ENCODE measurements at regions not wholly inside any gene's neighbourhood (a gene's known extent, or its start where the extent isn't known, plus 50 kb on each side); places are given as distances from the start of the nearest gene placed in this dataset.

DNA sequence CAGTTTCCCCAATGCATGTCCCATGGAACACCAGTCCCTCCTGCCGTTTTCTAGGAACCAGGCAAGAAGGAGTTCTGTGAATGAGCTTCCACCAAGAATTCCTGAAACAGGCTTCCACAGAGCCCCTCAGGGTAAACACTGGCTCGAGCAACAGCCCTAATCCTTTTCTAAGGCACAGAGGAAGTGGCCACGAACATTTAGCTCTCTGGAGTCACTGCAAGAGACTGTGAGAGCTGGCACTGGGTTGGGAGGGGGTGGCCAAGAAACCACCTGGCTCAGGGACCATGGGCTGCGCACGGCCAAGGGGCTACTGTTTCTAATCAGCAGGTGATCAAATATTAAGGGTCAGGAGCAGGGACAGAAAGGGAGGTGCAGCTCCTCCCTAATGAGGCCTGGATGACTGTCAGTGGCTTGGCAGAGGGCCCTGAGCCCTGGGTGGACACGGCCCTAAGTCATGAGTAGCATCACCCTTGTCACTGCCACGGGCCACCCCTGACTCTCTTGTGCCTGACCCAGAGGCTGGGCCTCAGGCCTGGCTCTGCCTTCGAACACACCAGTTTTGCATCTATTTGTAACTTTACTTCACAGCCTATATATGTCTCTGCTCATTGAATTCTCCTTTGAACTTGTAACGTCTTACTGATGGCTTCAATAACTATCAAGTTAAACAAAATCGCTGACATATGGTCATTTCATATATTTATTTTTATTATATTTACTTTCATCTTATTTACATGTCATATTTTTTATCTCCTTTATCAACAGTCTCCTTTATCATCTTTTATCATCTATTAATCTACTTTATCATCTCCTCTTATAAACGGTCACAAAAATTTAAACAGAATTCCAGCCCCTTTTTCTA, 154.0 kb downstream of the DICER1 start:
- BruUV-seq (replicated peaks): no TSS peak
- POLR2A ChIA-PET: no interaction called here
- H3K27ac ChIP-seq (ENCODE audit: low read length): no peak overlapping the region
- TF ChIP-seq, protein P1, sequence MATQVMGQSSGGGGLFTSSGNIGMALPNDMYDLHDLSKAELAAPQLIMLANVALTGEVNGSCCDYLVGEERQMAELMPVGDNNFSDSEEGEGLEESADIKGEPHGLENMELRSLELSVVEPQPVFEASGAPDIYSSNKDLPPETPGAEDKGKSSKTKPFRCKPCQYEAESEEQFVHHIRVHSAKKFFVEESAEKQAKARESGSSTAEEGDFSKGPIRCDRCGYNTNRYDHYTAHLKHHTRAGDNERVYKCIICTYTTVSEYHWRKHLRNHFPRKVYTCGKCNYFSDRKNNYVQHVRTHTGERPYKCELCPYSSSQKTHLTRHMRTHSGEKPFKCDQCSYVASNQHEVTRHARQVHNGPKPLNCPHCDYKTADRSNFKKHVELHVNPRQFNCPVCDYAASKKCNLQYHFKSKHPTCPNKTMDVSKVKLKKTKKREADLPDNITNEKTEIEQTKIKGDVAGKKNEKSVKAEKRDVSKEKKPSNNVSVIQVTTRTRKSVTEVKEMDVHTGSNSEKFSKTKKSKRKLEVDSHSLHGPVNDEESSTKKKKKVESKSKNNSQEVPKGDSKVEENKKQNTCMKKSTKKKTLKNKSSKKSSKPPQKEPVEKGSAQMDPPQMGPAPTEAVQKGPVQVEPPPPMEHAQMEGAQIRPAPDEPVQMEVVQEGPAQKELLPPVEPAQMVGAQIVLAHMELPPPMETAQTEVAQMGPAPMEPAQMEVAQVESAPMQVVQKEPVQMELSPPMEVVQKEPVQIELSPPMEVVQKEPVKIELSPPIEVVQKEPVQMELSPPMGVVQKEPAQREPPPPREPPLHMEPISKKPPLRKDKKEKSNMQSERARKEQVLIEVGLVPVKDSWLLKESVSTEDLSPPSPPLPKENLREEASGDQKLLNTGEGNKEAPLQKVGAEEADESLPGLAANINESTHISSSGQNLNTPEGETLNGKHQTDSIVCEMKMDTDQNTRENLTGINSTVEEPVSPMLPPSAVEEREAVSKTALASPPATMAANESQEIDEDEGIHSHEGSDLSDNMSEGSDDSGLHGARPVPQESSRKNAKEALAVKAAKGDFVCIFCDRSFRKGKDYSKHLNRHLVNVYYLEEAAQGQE (IDR thresholded peaks at IDR 0.05; ENCODE audit: insufficient read depth in 1 of 2, low read depth in 2 of 2, low read length in 1 of 2): no peak
- TF ChIP-seq POLR2AphosphoS5 (IDR thresholded peaks at IDR 0.05; ENCODE audit: low read depth, low read length): no peak
- TF ChIP-seq SIN3A (IDR thresholded peaks at IDR 0.05; ENCODE audit: borderline replicate concordance, insufficient read depth, low read depth, low read length): no peak
- TF ChIP-seq, protein P2, sequence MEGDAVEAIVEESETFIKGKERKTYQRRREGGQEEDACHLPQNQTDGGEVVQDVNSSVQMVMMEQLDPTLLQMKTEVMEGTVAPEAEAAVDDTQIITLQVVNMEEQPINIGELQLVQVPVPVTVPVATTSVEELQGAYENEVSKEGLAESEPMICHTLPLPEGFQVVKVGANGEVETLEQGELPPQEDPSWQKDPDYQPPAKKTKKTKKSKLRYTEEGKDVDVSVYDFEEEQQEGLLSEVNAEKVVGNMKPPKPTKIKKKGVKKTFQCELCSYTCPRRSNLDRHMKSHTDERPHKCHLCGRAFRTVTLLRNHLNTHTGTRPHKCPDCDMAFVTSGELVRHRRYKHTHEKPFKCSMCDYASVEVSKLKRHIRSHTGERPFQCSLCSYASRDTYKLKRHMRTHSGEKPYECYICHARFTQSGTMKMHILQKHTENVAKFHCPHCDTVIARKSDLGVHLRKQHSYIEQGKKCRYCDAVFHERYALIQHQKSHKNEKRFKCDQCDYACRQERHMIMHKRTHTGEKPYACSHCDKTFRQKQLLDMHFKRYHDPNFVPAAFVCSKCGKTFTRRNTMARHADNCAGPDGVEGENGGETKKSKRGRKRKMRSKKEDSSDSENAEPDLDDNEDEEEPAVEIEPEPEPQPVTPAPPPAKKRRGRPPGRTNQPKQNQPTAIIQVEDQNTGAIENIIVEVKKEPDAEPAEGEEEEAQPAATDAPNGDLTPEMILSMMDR (IDR thresholded peaks at IDR 0.05): no peak
- TF ChIP-seq TCF7L2 (IDR thresholded peaks at IDR 0.05; ENCODE audit: low read depth, low read length): no peak
- no peak overlapping the region for H3K4me3 ChIP-seq (ENCODE audit: low read depth in 2 of 2, low read length in 2 of 2)
- ATAC-seq: no peak
- no peaks in the 10 kb centered on the region for H3K36me3 ChIP-seq (ENCODE audit: control insufficient read depth, insufficient read depth, low read length)
- intact Hi-C loops (cut with micrococcal nuclease; ENCODE audit: unreplicated experiment): no loop called here
- no peaks in the 10 kb centered on the region for H3K4me1 ChIP-seq (ENCODE audit: control insufficient read depth, insufficient read depth, low read length)
- CTCF ChIA-PET: no interaction called here
- H3K9me3 ChIP-seq (ENCODE audit: control insufficient read depth, insufficient read depth, low read depth, low read length): no peaks in the 10 kb centered on the region
- in situ Hi-C loops (cut with HindIII; ENCODE audit: low pct_unique_long_range_greater_than_20kb, low sequenced_read_pairs): no loop called here
- H3K27me3 ChIP-seq (ENCODE audit: control insufficient read depth, insufficient read depth, low read length): no peaks in the 10 kb centered on the region
- no peak for DNase-seq (ENCODE audit: low read depth, low spot score)

DNA sequence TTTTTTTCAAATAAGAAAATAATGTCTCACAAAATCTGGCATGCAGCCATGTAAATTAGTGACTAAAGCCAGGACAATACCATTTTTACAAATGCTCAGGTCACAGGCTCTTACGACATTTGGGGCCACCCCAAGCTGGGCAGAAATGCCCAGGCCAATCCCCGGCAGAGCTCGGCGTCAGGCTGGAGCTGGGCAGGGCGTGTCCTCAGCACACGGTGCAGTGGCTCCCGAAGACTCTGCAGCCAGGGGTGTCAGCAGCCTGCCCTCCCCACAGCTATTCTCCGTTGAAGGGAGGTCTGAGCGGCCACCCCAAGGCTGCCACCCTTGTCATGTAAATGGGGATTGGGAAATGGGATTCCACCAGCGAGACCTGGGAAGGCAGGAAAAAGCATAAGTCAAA, 158.6 kb downstream of the DICER1 start:
- in situ Hi-C loops (cut with HindIII; ENCODE audit: low pct_unique_long_range_greater_than_20kb, low sequenced_read_pairs) (no loop called here), intact Hi-C loops (cut with micrococcal nuclease; ENCODE audit: unreplicated experiment) (no loop called here)
- DNase-seq (ENCODE audit: low read depth, low spot score) (no peak), ATAC-seq (no peak)
- no peaks in the 10 kb centered on the region for H3K36me3 ChIP-seq (ENCODE audit: control insufficient read depth, insufficient read depth, low read length)
- H3K27me3 ChIP-seq (ENCODE audit: control insufficient read depth, insufficient read depth, low read length): no peaks in the 10 kb centered on the region; the same call in 1 of the 2 replicates
- no peaks in the 10 kb centered on the region for H3K9me3 ChIP-seq (ENCODE audit: control insufficient read depth, insufficient read depth, low read depth, low read length)
- H3K4me1 ChIP-seq (ENCODE audit: control insufficient read depth, insufficient read depth, low read length): no peaks in the 10 kb centered on the region
- H3K27ac ChIP-seq (ENCODE audit: low read length): no peak overlapping the region
- ChIA-PET POLR2A (no interaction called here), CTCF (no interaction called here)
- no peak overlapping the region for H3K4me3 ChIP-seq (ENCODE audit: low read depth in 2 of 2, low read length in 2 of 2)
- no peak for TF ChIP-seq POLR2AphosphoS5 (IDR thresholded peaks at IDR 0.05; ENCODE audit: low read depth, low read length)
- TF ChIP-seq, protein P1 (IDR thresholded peaks at IDR 0.05; ENCODE audit: insufficient read depth in 1 of 2, low read depth in 2 of 2, low read length in 1 of 2): no peak
- TF ChIP-seq TCF7L2 (IDR thresholded peaks at IDR 0.05; ENCODE audit: low read depth, low read length): no peak
- TF ChIP-seq SIN3A (IDR thresholded peaks at IDR 0.05; ENCODE audit: borderline replicate concordance, insufficient read depth, low read depth, low read length): no peak
- TF ChIP-seq, protein P2 (IDR thresholded peaks at IDR 0.05): no peak
- no TSS peak for BruUV-seq (replicated peaks)
